GM23338 (cell line): ENCODE measurements at regions not wholly inside any gene's neighbourhood (a gene's known extent, or its start where the extent isn't known, plus 50 kb on each side); places are given as distances from the start of the nearest gene placed in this dataset.

Experiments used
- CREB1 ChIP-seq: fragments of 250-450 bp; sonication (Bioruptor Pico); IDR thresholded peaks from 2 replicates; pipeline ENCODE4 v1.5.0; 2020; ENCODE audit warnings: low read depth, mild to moderate bottlenecking, moderate library complexity
- EZH2 ChIP-seq: fragments of 200-600 bp; sonication (generic); IDR thresholded peaks from one replicate; pipeline ENCODE4 v1.8.0; 2017; ENCODE audit warnings: antibody characterized with exemption, mild to moderate bottlenecking, low read depth; ENCODE audit not compliant: unreplicated experiment
- EZH2phosphoT487 ChIP-seq: fragments of 200-600 bp; sonication (generic); IDR thresholded peaks from one replicate; pipeline ENCODE4 v1.8.1; 2018; ENCODE audit warnings: antibody characterized with exemption; ENCODE audit not compliant: unreplicated experiment
- JUNB ChIP-seq: IDR thresholded peaks from one replicate; pipeline ENCODE4 v1.6.1; 2016; ENCODE audit warnings: antibody characterized with exemption; ENCODE audit not compliant: unreplicated experiment
- POLR2AphosphoS5 ChIP-seq: IDR thresholded peaks from 2 replicates; pipeline ENCODE4 v1.6.1; 2016; ENCODE audit warnings: antibody characterized with exemption, low read depth
- STAT1 ChIP-seq: IDR thresholded peaks from one replicate; pipeline ENCODE4 v1.6.1; 2016; ENCODE audit warnings: antibody characterized with exemption; ENCODE audit not compliant: unreplicated experiment
- ZNF114 ChIP-seq: fragments of 250-450 bp; sonication (Bioruptor Pico); IDR thresholded peaks from 2 replicates; pipeline ENCODE4 v1.5.0; 2020; ENCODE audit warnings: mild to moderate bottlenecking, moderate library complexity
- ZNF331 ChIP-seq: fragments of 250-450 bp; sonication (Bioruptor Pico); IDR thresholded peaks from 2 replicates; pipeline ENCODE4 v1.5.0; 2020; ENCODE audit warnings: low read depth, mild to moderate bottlenecking, moderate library complexity
- TF ChIP-seq, protein P1 (sequence below), 2 experiments: fragments of 200-600 bp in 1 of 2; sonication (generic) in 1 of 2; conservative IDR thresholded peaks; 2 replicates each; pipeline versions ENCODE4 v1.5.1 to v1.6.1; 2016 to 2017; ENCODE audit warnings: antibody characterized with exemption in 2 of 2, low read depth in 2 of 2, mild to moderate bottlenecking in 2 of 2, moderate library complexity in 1 of 2
- TF ChIP-seq, protein P2 (sequence below): IDR thresholded peaks from one replicate; pipeline ENCODE4 v1.6.1; 2018; ENCODE audit warnings: antibody characterized with exemption; ENCODE audit not compliant: unreplicated experiment
- TF ChIP-seq, protein P3 (sequence below): IDR thresholded peaks from 2 replicates; pipeline ENCODE4 v1.6.1; 2016; ENCODE audit warnings: antibody characterized with exemption

DNA sequence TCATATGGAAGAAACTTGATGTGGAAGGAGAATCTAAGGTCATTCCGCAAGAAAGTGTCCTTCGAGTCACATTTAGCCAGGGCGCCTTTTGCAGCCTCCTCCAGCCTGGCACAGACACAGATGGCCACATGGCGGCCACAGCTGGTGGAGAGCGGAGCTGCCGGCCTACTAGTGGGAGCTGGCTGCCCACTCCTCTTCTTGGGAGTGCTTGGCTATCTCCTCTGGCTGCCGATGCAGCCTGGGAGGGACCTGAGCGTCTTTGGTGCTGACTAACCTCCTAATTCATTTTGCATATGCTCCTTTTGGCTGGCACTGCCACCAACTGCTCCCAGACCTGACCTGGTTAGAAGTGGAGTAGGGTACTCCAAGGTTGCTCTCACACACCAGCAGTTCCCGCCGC, 199.3 kb upstream of the MYT1L start:
- TF ChIP-seq, protein P1, sequence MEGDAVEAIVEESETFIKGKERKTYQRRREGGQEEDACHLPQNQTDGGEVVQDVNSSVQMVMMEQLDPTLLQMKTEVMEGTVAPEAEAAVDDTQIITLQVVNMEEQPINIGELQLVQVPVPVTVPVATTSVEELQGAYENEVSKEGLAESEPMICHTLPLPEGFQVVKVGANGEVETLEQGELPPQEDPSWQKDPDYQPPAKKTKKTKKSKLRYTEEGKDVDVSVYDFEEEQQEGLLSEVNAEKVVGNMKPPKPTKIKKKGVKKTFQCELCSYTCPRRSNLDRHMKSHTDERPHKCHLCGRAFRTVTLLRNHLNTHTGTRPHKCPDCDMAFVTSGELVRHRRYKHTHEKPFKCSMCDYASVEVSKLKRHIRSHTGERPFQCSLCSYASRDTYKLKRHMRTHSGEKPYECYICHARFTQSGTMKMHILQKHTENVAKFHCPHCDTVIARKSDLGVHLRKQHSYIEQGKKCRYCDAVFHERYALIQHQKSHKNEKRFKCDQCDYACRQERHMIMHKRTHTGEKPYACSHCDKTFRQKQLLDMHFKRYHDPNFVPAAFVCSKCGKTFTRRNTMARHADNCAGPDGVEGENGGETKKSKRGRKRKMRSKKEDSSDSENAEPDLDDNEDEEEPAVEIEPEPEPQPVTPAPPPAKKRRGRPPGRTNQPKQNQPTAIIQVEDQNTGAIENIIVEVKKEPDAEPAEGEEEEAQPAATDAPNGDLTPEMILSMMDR (conservative IDR thresholded peaks at IDR 0.05; ENCODE audit: low read depth in 2 of 2): peak in 1 of 2 experiments; percentile 31; a peak in 2 of 4 replicates
- TF ChIP-seq CREB1: no peak
- TF ChIP-seq POLR2AphosphoS5: no peak
- TF ChIP-seq EZH2: no peak
- TF ChIP-seq JUNB: no peak
- TF ChIP-seq, protein P2, sequence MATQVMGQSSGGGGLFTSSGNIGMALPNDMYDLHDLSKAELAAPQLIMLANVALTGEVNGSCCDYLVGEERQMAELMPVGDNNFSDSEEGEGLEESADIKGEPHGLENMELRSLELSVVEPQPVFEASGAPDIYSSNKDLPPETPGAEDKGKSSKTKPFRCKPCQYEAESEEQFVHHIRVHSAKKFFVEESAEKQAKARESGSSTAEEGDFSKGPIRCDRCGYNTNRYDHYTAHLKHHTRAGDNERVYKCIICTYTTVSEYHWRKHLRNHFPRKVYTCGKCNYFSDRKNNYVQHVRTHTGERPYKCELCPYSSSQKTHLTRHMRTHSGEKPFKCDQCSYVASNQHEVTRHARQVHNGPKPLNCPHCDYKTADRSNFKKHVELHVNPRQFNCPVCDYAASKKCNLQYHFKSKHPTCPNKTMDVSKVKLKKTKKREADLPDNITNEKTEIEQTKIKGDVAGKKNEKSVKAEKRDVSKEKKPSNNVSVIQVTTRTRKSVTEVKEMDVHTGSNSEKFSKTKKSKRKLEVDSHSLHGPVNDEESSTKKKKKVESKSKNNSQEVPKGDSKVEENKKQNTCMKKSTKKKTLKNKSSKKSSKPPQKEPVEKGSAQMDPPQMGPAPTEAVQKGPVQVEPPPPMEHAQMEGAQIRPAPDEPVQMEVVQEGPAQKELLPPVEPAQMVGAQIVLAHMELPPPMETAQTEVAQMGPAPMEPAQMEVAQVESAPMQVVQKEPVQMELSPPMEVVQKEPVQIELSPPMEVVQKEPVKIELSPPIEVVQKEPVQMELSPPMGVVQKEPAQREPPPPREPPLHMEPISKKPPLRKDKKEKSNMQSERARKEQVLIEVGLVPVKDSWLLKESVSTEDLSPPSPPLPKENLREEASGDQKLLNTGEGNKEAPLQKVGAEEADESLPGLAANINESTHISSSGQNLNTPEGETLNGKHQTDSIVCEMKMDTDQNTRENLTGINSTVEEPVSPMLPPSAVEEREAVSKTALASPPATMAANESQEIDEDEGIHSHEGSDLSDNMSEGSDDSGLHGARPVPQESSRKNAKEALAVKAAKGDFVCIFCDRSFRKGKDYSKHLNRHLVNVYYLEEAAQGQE: no peak
- TF ChIP-seq, protein P3, sequence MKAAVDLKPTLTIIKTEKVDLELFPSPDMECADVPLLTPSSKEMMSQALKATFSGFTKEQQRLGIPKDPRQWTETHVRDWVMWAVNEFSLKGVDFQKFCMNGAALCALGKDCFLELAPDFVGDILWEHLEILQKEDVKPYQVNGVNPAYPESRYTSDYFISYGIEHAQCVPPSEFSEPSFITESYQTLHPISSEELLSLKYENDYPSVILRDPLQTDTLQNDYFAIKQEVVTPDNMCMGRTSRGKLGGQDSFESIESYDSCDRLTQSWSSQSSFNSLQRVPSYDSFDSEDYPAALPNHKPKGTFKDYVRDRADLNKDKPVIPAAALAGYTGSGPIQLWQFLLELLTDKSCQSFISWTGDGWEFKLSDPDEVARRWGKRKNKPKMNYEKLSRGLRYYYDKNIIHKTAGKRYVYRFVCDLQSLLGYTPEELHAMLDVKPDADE: no peak
- no peak for TF ChIP-seq STAT1
- TF ChIP-seq EZH2phosphoT487: no peak
- TF ChIP-seq ZNF114 (CRISPR knock-in tag): no peak
- TF ChIP-seq ZNF331: no peak
